ENCODE measurements at regions not wholly inside any gene's neighbourhood (a gene's known extent, or its start where the extent isn't known, plus 50 kb on each side); places are given as distances from the start of the nearest gene placed in this dataset.
A peak's percentile ranks its signal among the peaks of the same experiment; 100 is the strongest.

GRCh38 chr10:8768852-8769251 is 714.4 kb downstream of the GATA3 start:
- H3K79me2 ChIP-seq (ENCODE audit: control insufficient read depth, insufficient read depth, low read length) = no peaks in the 10 kb centered on the region
- FAIRE-seq = no peak
- POLR2A ChIA-PET = no interaction called here
- no peak for TF ChIP-seq POLR2AphosphoS5 (IDR thresholded peaks at IDR 0.05; ENCODE audit: insufficient read depth, low read depth, low read length)
- no peak for TF ChIP-seq FOS (IDR thresholded peaks at IDR 0.05; ENCODE audit: borderline replicate concordance, insufficient read depth, low read length)
- intact Hi-C loops (cut with micrococcal nuclease) (loop anchor here (10.0 kb wide), 1 partner anchor 436 kb away; no protein-coding TSS in a partner anchor), dilution Hi-C loops (cut with MboI; ENCODE audit: extremely low pct_ligation_motif_present, low sequenced_read_pairs) (no loop called here)
- no peak overlapping the region for H3K4me2 ChIP-seq (ENCODE audit: insufficient read depth, low read length)
- no peaks in the 10 kb centered on the region for H3K36me3 ChIP-seq (ENCODE audit: control insufficient read depth in 2 of 2, extremely low read depth in 1 of 2, insufficient read depth in 2 of 2, low read length in 2 of 2)
- no peak overlapping the region for H3K9ac ChIP-seq (replicated peaks; ENCODE audit: extremely low read depth, insufficient read depth, low read length)
- no peaks in the 10 kb centered on the region for H3K9me3 ChIP-seq (replicated peaks; ENCODE audit: control insufficient read depth, insufficient read depth, low read length)
- CTCF ChIA-PET = no interaction called here
- H2AFZ ChIP-seq (ENCODE audit: low read depth, low read length) = no peak overlapping the region
- no peaks in the 10 kb centered on the region for H3K27me3 ChIP-seq (ENCODE audit: control insufficient read depth in 2 of 2, insufficient read depth in 2 of 2, low read length in 2 of 2)
- H3K4me1 ChIP-seq (ENCODE audit: control insufficient read depth, extremely low read depth, insufficient read depth, low read length) = no peaks in the 10 kb centered on the region
- H3K9me1 ChIP-seq (replicated peaks; ENCODE audit: control insufficient read depth, extremely low read depth, insufficient read depth, low read length) = no peaks in the 10 kb centered on the region
- H4K20me1 ChIP-seq (replicated peaks; ENCODE audit: control insufficient read depth, extremely low read depth, insufficient read depth, low read length) = no peaks in the 10 kb centered on the region
- no peak overlapping the region for H3K4me3 ChIP-seq (replicated peaks in 1 of 3; ENCODE audit: insufficient read depth in 1 of 3, low read depth in 1 of 3, low read length in 3 of 3)
- no TSS peak for BruUV-seq (replicated peaks)
- H3K27ac ChIP-seq (ENCODE audit: insufficient read depth, low read depth, low read length) = no peak overlapping the region
- peak; percentile 3 for DNase-seq (ENCODE audit: low read depth, low spot score)

- Histone ChIP-seq H3K4me2 (ENCODE audit: insufficient read depth, low read length) (no peak overlapping the region), H2AFZ (ENCODE audit: low read depth, low read length) (no peak overlapping the region), H3K4me1 (ENCODE audit: control insufficient read depth, extremely low read depth, insufficient read depth, low read length) (no peaks in the 10 kb centered on the region), H3K27ac (ENCODE audit: insufficient read depth, low read depth, low read length) (no peak overlapping the region), H3K9me1 (replicated peaks; ENCODE audit: control insufficient read depth, extremely low read depth, insufficient read depth, low read length) (no peaks in the 10 kb centered on the region), H4K20me1 (replicated peaks; ENCODE audit: control insufficient read depth, extremely low read depth, insufficient read depth, low read length) (no peaks in the 10 kb centered on the region), H3K79me2 (ENCODE audit: control insufficient read depth, insufficient read depth, low read length) (no peaks in the 10 kb centered on the region), H3K9ac (replicated peaks; ENCODE audit: extremely low read depth, insufficient read depth, low read length) (no peak overlapping the region), H3K9me3 (replicated peaks; ENCODE audit: control insufficient read depth, insufficient read depth, low read length) (no peaks in the 10 kb centered on the region), H3K27me3 (ENCODE audit: control insufficient read depth in 2 of 2, insufficient read depth in 2 of 2, low read length in 2 of 2) (no peaks in the 10 kb centered on the region), H3K4me3 (replicated peaks in 1 of 3; ENCODE audit: insufficient read depth in 1 of 3, low read depth in 1 of 3, low read length in 3 of 3) (no peak overlapping the region), H3K36me3 (ENCODE audit: control insufficient read depth in 2 of 2, extremely low read depth in 1 of 2, insufficient read depth in 2 of 2, low read length in 2 of 2) (no peaks in the 10 kb centered on the region)
- no peak for DNase-seq (ENCODE audit: low read depth, low spot score)
- no TSS peak for BruUV-seq (replicated peaks)
- no peak for TF ChIP-seq MAX (IDR thresholded peaks at IDR 0.05; ENCODE audit: insufficient read depth, insufficient read length)
- TF ChIP-seq GATA2 (IDR thresholded peaks at IDR 0.05; ENCODE audit: insufficient read depth, insufficient read length, low read depth, low read length) = no peak
- TF ChIP-seq CTCF (IDR thresholded peaks at IDR 0.05; ENCODE audit: extremely low read depth in 1 of 2, insufficient read depth in 1 of 2, low read depth in 1 of 2, low read length in 2 of 2) = no peak
- TF ChIP-seq POLR2A (IDR thresholded peaks at IDR 0.05; ENCODE audit: low read depth, low read length) = no peak
- no peak for TF ChIP-seq POLR2AphosphoS5 (IDR thresholded peaks at IDR 0.05; ENCODE audit: insufficient read depth, low read depth, low read length)
- no peak for TF ChIP-seq FOS (IDR thresholded peaks at IDR 0.05; ENCODE audit: borderline replicate concordance, insufficient read depth, low read length)
- CTCF ChIA-PET = no interaction called here
- dilution Hi-C loops (cut with MboI; ENCODE audit: extremely low pct_ligation_motif_present, low sequenced_read_pairs) = no loop called here
- intact Hi-C loops (cut with micrococcal nuclease) = no loop called here
- POLR2A ChIA-PET = no interaction called here
- no peak for FAIRE-seq
Measured at GRCh38 chr10:8776926-8777622, 722.6 kb downstream of the GATA3 start.

Measured in endothelial cell of umbilical vein (primary cell).